Brain microvascular endothelial cell (primary cell): ENCODE measurements at regions not wholly inside any gene's neighbourhood (a gene's known extent, or its start where the extent isn't known, plus 50 kb on each side); places are given as distances from the start of the nearest gene placed in this dataset.

Experiments
- DNase-seq: peaks from one replicate; pipeline ENCODE4 v3.0.0-alpha.2; 2020
- H3K27ac ChIP-seq: fragments of 250-450 bp; sonication (Bioruptor Pico); 2 replicates; pipeline ENCODE4 v1.5.1; 2020; ENCODE audit warnings: mild to moderate bottlenecking, moderate library complexity
- H3K27me3 ChIP-seq: fragments of 250-450 bp; sonication (Bioruptor Pico); replicated peaks from 2 replicates; pipeline ENCODE4 v1.5.1; 2020; ENCODE audit warnings: mild to moderate bottlenecking
- H3K36me3 ChIP-seq: fragments of 250-450 bp; sonication (Bioruptor Pico); replicated peaks from 2 replicates; pipeline ENCODE4 v1.5.1; 2020; ENCODE audit warnings: mild to moderate bottlenecking
- H3K4me3 ChIP-seq: 2 replicates; pipeline ENCODE4 v1.5.1; 2011; ENCODE audit warnings: low read depth, mild to moderate bottlenecking, control low read depth, low read length, moderate library complexity
- in situ Hi-C: cut with HindIII; loops from 2 replicates; pipeline ENCODE4 v1.10.0; 2017; ENCODE audit warnings: low sequenced_read_pairs, low pct_ligation_motif_present
- TF ChIP-seq, protein P1 (sequence below): IDR thresholded peaks from 2 replicates; pipeline ENCODE4 v1.5.1; 2011; ENCODE audit warnings: low read depth, mild to moderate bottlenecking, moderate library complexity, low read length, control low read depth, inconsistent platforms; ENCODE audit errors: missing control alignments

GRCh38 chr12:94736820-94737219 lies 86.5 kb upstream of the TMCC3 start:
- peaks cover 2% of the 10 kb centered on the region for H3K27me3 ChIP-seq
- no peaks in the 10 kb centered on the region for H3K36me3 ChIP-seq
- no peak overlapping the region for H3K27ac ChIP-seq
- DNase-seq, result no peak
- in situ Hi-C loops, result no loop called here
- TF ChIP-seq, protein P1, sequence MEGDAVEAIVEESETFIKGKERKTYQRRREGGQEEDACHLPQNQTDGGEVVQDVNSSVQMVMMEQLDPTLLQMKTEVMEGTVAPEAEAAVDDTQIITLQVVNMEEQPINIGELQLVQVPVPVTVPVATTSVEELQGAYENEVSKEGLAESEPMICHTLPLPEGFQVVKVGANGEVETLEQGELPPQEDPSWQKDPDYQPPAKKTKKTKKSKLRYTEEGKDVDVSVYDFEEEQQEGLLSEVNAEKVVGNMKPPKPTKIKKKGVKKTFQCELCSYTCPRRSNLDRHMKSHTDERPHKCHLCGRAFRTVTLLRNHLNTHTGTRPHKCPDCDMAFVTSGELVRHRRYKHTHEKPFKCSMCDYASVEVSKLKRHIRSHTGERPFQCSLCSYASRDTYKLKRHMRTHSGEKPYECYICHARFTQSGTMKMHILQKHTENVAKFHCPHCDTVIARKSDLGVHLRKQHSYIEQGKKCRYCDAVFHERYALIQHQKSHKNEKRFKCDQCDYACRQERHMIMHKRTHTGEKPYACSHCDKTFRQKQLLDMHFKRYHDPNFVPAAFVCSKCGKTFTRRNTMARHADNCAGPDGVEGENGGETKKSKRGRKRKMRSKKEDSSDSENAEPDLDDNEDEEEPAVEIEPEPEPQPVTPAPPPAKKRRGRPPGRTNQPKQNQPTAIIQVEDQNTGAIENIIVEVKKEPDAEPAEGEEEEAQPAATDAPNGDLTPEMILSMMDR, result no peak
- no peak overlapping the region for H3K4me3 ChIP-seq

DNA sequence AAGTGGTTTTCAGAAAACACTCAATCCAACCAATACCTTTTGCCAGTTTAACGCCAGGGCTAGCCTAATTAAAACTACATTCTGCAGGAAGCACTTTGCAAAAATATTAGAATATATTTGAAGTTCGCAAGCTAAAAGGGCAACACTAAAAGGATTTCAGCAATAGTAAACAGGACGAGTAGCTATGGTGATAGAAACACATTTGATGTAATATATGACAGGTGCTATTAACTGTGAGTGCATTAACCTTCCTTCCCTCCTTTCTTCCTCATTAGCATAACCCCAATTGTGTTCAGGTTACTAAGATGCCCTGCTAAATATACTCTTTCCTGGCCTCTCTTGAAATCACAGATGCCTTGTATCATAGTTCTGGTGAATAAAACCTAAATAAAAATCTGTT lies 85.6 kb upstream of the TMCC3 start:
- in situ Hi-C loops, result no loop called here
- Histone ChIP-seq H3K36me3 (no peaks in the 10 kb centered on the region), H3K27ac (no peak overlapping the region), H3K4me3 (no peak overlapping the region), H3K27me3 (peaks cover 1% of the 10 kb centered on the region)
- TF ChIP-seq, protein P1, result no peak
- no peak for DNase-seq

GRCh38 chr12:94733727-94734126 lies 83.4 kb upstream of the TMCC3 start:
- no peak overlapping the region for H3K4me3 ChIP-seq
- DNase-seq, result no peak
- no peaks in the 10 kb centered on the region for H3K36me3 ChIP-seq
- in situ Hi-C loops, result no loop called here
- no peaks in the 10 kb centered on the region for H3K27me3 ChIP-seq
- TF ChIP-seq, protein P1, result no peak
- no peak overlapping the region for H3K27ac ChIP-seq

DNA sequence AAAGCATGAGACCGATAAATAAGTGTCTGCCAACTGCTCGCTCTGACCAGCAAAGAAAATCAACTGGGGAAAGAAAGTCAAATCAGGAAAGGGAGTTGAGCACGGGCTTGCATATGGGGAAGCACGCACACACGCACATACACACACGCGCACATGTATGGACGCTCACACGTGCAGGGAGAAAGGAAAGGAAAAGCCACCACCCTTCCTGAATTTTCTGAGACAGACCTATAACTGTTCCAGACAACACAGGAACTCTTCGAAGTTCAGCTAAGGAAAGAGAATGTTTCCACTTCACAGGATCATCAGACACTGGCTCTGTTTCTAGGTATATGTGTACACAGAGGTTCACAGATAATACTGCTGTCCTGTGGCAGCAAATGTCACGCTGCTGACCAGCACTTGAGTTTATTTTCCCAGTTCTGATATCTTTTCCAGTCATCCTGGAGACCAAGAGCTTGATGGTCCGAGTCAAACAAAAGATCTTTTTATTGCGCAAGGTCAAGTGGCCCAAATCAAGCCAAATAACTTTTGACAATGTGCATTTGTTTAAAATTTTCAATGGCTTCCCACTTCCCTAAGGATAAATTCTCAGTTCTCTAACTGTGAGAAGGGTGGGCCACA lies 82.1 kb upstream of the TMCC3 start:
- in situ Hi-C loops, result no loop called here
- no peak overlapping the region for H3K4me3 ChIP-seq
- TF ChIP-seq, protein P1, result no peak

DNA sequence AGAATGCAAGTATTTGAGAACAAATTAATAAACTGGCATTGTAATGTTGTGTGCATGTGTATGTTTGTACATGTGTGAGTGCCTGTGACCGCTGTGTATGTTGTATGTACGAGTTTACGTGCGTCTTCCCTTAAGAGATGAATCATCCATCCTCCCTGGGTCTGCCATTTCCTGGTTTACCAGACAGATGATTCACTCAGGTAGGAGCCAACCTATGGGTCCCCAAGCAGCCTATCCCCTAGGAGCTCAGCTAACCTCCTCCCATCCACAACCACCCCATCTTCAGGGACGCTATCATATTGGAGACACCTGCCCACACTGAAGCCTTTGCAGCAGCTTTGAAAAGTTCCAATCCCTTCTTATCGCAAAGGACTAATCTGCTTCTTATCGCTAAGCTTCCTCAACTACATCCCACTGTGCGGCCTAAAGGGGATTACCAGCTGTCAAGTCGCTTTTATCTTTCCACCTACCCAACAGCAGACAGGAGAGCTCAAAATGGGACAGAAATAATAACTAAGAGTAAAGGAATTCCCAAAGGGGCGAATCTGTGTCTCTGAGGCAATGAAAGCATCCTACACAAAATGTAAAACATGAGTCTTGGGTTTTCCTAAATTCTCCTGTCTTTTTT lies 81.5 kb upstream of the TMCC3 start:
- Histone ChIP-seq H3K27ac (no peak overlapping the region), H3K4me3 (no peak overlapping the region), H3K36me3 (no peaks in the 10 kb centered on the region), H3K27me3 (no peaks in the 10 kb centered on the region)
- TF ChIP-seq, protein P1, result no peak
- in situ Hi-C loops, result no loop called here
- DNase-seq, result no peak

More for the DNA sequence above, 82.1 kb upstream of the TMCC3 start:
- no peaks in the 10 kb centered on the region for H3K36me3 ChIP-seq
- H3K27me3 ChIP-seq, result no peaks in the 10 kb centered on the region
- DNase-seq, result no peak
- no peak overlapping the region for H3K27ac ChIP-seq

- Histone ChIP-seq H3K27me3 (no peaks in the 10 kb centered on the region), H3K27ac (no peak overlapping the region), H3K4me3 (no peak overlapping the region), H3K36me3 (no peaks in the 10 kb centered on the region)
- TF ChIP-seq, protein P1, result no peak
- DNase-seq, result no peak
- in situ Hi-C loops, result no loop called here
Observed at GRCh38 chr12:94730847-94731246, 80.5 kb upstream of the TMCC3 start.
